ENCODE measurements at regions not wholly inside any gene's neighbourhood (a gene's known extent, or its start where the extent isn't known, plus 50 kb on each side); places are given as distances from the start of the nearest gene placed in this dataset.
"Not testable (repeated sequence)": the region's sequence is repeated elsewhere in the genome, so short reads cannot be mapped to it uniquely, and the experiment has no call there.

GRCh38 chr5:36423578-36424307, 122.0 kb upstream of the RANBP3L start:
- DNase-seq (ENCODE audit: low read depth), result no peak

- DNase-seq (ENCODE audit: low read depth), result not testable (repeated sequence)
Measured at GRCh38 chr5:36426070-36426469, 124.4 kb upstream of the RANBP3L start.

- no peak for DNase-seq (ENCODE audit: low read depth)
Measured at GRCh38 chr5:36435516-36435915, 133.8 kb upstream of the RANBP3L start.

GRCh38 chr5:36436306-36436705, 134.6 kb upstream of the RANBP3L start:
- no peak for DNase-seq (ENCODE audit: low read depth)

GRCh38 chr5:36438765-36439561, 137.3 kb upstream of the RANBP3L start:
- no peak for DNase-seq (ENCODE audit: low read depth)

GRCh38 chr5:36440300-36440699, 138.6 kb upstream of the RANBP3L start:
- no peak for DNase-seq (ENCODE audit: low read depth)

- no peak for DNase-seq (ENCODE audit: low read depth)
Measured at GRCh38 chr5:36441280-36441679, 139.6 kb upstream of the RANBP3L start.

GRCh38 chr5:36442352-36442751, 140.7 kb upstream of the RANBP3L start:
- no peak for DNase-seq (ENCODE audit: low read depth)

GRCh38 chr5:36442796-36443195, 141.1 kb upstream of the RANBP3L start:
- DNase-seq (ENCODE audit: low read depth), result peak; percentile 55

- no peak for DNase-seq (ENCODE audit: low read depth)
Measured at GRCh38 chr5:36443941-36444340, 142.2 kb upstream of the RANBP3L start.

GRCh38 chr5:36444582-36445418, 143.1 kb upstream of the RANBP3L start:
- DNase-seq (ENCODE audit: low read depth), result no peak

- DNase-seq (ENCODE audit: low read depth), result no peak
Measured at GRCh38 chr5:36447776-36448175, 146.1 kb upstream of the RANBP3L start.

GRCh38 chr5:36450229-36451014, 148.7 kb upstream of the RANBP3L start:
- DNase-seq (ENCODE audit: low read depth), result no peak

- no peak for DNase-seq (ENCODE audit: low read depth)
Measured at GRCh38 chr5:36452424-36453006, 150.8 kb upstream of the RANBP3L start.

GRCh38 chr5:36457511-36458270, 148.7 kb upstream of the SLC1A3 start:
- no peak for DNase-seq (ENCODE audit: low read depth)

GRCh38 chr5:36458746-36459145, 147.7 kb upstream of the SLC1A3 start:
- DNase-seq (ENCODE audit: low read depth), result no peak

GRCh38 chr5:36459176-36460135, 146.9 kb upstream of the SLC1A3 start:
- no peak for DNase-seq (ENCODE audit: low read depth)

GRCh38 chr5:36462295-36463021, 143.9 kb upstream of the SLC1A3 start:
- DNase-seq (ENCODE audit: low read depth), result peak; percentile 62

GRCh38 chr5:36475942-36476341, 130.5 kb upstream of the SLC1A3 start:
- DNase-seq (ENCODE audit: low read depth), result not testable (repeated sequence)

Data from amniotic epithelial cell (primary cell).